PC-3 (cell line): ENCODE measurements at regions not wholly inside any gene's neighbourhood (a gene's known extent, or its start where the extent isn't known, plus 50 kb on each side); places are given as distances from the start of the nearest gene placed in this dataset.

Source experiments
- ATAC-seq: fragments of 200-7000 bp; cut with Tn5 transposase; 2 replicates; pipeline ENCODE4 v1.9.1; 2020; ENCODE audit warnings: mild to moderate bottlenecking, moderate library complexity
- BruUV-seq: library from RNA; stranded (reverse); fragments of 400-500 nt; replicated peaks from 2 replicates; lab custom pipeline; 2021; lab: Mats Ljungman, UMichigan
- CTCF ChIA-PET: fragments of 300-600 bp; sonication (Branson Sonifier 250); formaldehyde crosslinking; loops from one replicate; lab custom pipeline; 2022; ENCODE audit warnings: antibody characterized with exemption; lab: Charles Lee
- POLR2A ChIA-PET: fragments of 300-600 bp; sonication (Branson Sonifier 250); formaldehyde crosslinking; loops from one replicate; lab custom pipeline; 2022; ENCODE audit warnings: antibody characterized with exemption; ENCODE audit not compliant: unreplicated experiment; lab: Charles Lee
- DNase-seq: peaks from one replicate; pipeline ENCODE4 v3.0.0-alpha.2; 2015
- H2AFZ ChIP-seq: fragments of 300-600 bp; sonication (generic); 2 replicates; pipeline ENCODE4 v1.6.0; 2016; ENCODE audit warnings: antibody characterized with exemption, low read length
- H3F3A ChIP-seq: fragments of 300-600 bp; sonication (generic); one replicate; pipeline ENCODE4 v1.6.0; 2017; ENCODE audit warnings: antibody characterized with exemption, low read length, control low read depth, mild to moderate bottlenecking; ENCODE audit not compliant: unreplicated experiment
- H3K27ac ChIP-seq: fragments of 300-600 bp; sonication (generic); 2 replicates; pipeline ENCODE4 v1.5.1; 2016; ENCODE audit warnings: mild to moderate bottlenecking, low read length
- H3K27me3 ChIP-seq: fragments of 300-600 bp; sonication (generic); 2 replicates; pipeline ENCODE4 v1.6.1; 2016; ENCODE audit warnings: low read length, mixed read lengths
- H3K36me3 ChIP-seq: fragments of 300-600 bp; sonication (generic); 2 replicates; pipeline ENCODE4 v1.6.1; 2016; ENCODE audit warnings: low read depth, mixed run types, low read length, mixed read lengths
- H3K4me1 ChIP-seq: fragments of 300-600 bp; sonication (generic); 2 replicates; pipeline ENCODE4 v1.5.1; 2016; ENCODE audit warnings: low read length; ENCODE audit not compliant: insufficient read depth
- H3K4me2 ChIP-seq: fragments of 300-600 bp; sonication (generic); 2 replicates; pipeline ENCODE4 v1.6.0; 2016; ENCODE audit warnings: low read length
- H3K4me3 ChIP-seq: fragments of 300-600 bp; sonication (generic); 2 replicates; pipeline ENCODE4 v1.5.1; 2016; ENCODE audit warnings: mild to moderate bottlenecking, low read length, mixed read lengths
- H3K79me2 ChIP-seq: fragments of 300-600 bp; sonication (generic); 2 replicates; pipeline ENCODE4 v1.6.1; 2017; ENCODE audit warnings: low read length, mixed read lengths
- H3K9ac ChIP-seq: fragments of 300-600 bp; sonication (generic); 2 replicates; pipeline ENCODE4 v1.6.0; 2016; ENCODE audit warnings: mild to moderate bottlenecking, low read length
- H3K9me2 ChIP-seq: fragments of 300-600 bp; sonication (generic); replicated peaks from 2 replicates; pipeline ENCODE4 v1.6.1; 2016; ENCODE audit warnings: mixed run types, low read length, mixed read lengths
- H3K9me3 ChIP-seq: fragments of 300-600 bp; sonication (generic); 2 replicates; pipeline ENCODE4 v1.6.1; 2016; ENCODE audit warnings: low read length, mixed read lengths
- H4K20me1 ChIP-seq: fragments of 300-600 bp; sonication (generic); 2 replicates; pipeline ENCODE4 v1.6.1; 2016; ENCODE audit warnings: low read length, mixed read lengths
- EZH2 ChIP-seq: fragments of 300-600 bp; sonication (generic); IDR thresholded peaks from one replicate; pipeline ENCODE4 v1.6.1; 2017; ENCODE audit warnings: antibody characterized with exemption, mild to moderate bottlenecking, low read length; ENCODE audit not compliant: unreplicated experiment
- EZH2phosphoT487 ChIP-seq: fragments of 300-600 bp; sonication (generic); IDR thresholded peaks from 2 replicates; pipeline ENCODE4 v1.6.1; 2018; ENCODE audit warnings: mild to moderate bottlenecking, antibody characterized with exemption, low read length, borderline replicate concordance
- intact Hi-C: fragments of 100-400 bp; cut with micrococcal nuclease; formaldehyde crosslinking; loops from 2 replicates; pipeline ENCODE4 v1.9.0; 2023
- TF ChIP-seq, protein P1 (sequence below): fragments of 300-600 bp; sonication (generic); conservative IDR thresholded peaks from 2 replicates; pipeline ENCODE4 v1.5.1; 2017; ENCODE audit warnings: antibody characterized with exemption, low read depth, mild to moderate bottlenecking, low read length

DNA sequence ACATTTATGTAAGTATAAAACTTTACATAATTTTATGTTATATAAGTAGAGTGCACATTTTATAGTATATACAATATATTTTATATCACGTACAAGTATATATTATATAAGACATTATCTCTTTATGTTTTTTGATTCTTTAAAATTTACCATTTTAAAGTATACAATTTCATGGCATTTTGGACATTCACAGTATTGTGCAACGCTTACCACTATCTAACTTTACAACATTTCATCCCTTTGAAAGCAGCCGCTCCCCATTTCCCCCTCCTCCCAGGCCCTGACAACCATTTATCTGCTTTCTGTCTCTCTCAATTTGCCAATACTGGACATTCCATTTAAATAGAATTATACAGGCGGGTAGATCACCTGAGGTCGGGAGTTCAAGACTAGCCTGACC lies 512.5 kb downstream of the TSN start:
- Histone ChIP-seq H3K36me3 (no peaks in the 10 kb centered on the region), H3F3A (no peaks in the 10 kb centered on the region), H3K27me3 (no peaks in the 10 kb centered on the region), H3K9me2 (no peaks in the 10 kb centered on the region), H3K27ac (no peak overlapping the region), H3K79me2 (no peaks in the 10 kb centered on the region), H3K9ac (no peak overlapping the region), H3K4me1 (no peaks in the 10 kb centered on the region), H3K9me3 (no peaks in the 10 kb centered on the region), H4K20me1 (no peaks in the 10 kb centered on the region), H3K4me2 (no peak overlapping the region), H3K4me3 (no peak overlapping the region), H2AFZ (no peak overlapping the region)
- POLR2A ChIA-PET = no interaction called here
- CTCF ChIA-PET = no interaction called here
- TF ChIP-seq EZH2phosphoT487 (no peak), EZH2 (no peak)
- TF ChIP-seq, protein P1, sequence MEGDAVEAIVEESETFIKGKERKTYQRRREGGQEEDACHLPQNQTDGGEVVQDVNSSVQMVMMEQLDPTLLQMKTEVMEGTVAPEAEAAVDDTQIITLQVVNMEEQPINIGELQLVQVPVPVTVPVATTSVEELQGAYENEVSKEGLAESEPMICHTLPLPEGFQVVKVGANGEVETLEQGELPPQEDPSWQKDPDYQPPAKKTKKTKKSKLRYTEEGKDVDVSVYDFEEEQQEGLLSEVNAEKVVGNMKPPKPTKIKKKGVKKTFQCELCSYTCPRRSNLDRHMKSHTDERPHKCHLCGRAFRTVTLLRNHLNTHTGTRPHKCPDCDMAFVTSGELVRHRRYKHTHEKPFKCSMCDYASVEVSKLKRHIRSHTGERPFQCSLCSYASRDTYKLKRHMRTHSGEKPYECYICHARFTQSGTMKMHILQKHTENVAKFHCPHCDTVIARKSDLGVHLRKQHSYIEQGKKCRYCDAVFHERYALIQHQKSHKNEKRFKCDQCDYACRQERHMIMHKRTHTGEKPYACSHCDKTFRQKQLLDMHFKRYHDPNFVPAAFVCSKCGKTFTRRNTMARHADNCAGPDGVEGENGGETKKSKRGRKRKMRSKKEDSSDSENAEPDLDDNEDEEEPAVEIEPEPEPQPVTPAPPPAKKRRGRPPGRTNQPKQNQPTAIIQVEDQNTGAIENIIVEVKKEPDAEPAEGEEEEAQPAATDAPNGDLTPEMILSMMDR = no peak
- ATAC-seq = no peak
- intact Hi-C loops = no loop called here
- no peak for DNase-seq
- no TSS peak for BruUV-seq

DNA sequence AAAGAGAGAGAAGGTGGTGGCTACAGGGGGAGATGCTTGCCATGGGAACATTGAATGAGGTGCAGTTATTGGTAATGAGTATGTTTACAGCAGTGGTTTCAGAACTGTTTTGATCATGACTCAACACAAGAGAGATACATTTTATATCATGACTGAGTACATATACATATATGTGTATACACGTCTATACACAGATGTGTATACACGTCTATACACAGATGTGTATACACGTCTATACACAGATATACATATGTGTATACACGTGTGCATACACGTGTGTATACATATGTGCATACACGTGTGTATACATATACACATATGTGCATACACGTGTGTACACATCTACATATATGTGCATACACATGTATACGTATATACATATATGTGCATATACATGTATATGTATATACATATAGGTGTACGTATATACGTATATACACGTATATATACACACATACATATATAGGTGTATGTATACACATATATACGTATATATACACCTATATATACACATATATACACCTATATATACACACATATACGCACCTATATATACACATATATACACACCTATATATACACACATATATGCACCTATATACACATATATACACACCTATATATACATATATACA lies 518.5 kb downstream of the TSN start:
- Histone ChIP-seq H3K9me2 (no peaks in the 10 kb centered on the region), H3K36me3 (no peaks in the 10 kb centered on the region), H2AFZ (no peak overlapping the region), H3K27ac (no peak overlapping the region), H3K4me3 (no peak overlapping the region), H3F3A (no peaks in the 10 kb centered on the region), H3K9ac (no peak overlapping the region), H3K79me2 (no peaks in the 10 kb centered on the region), H3K4me1 (no peaks in the 10 kb centered on the region), H4K20me1 (no peaks in the 10 kb centered on the region), H3K9me3 (no peaks in the 10 kb centered on the region), H3K4me2 (no peak overlapping the region), H3K27me3 (peaks cover 10% of the 10 kb centered on the region; the same call in 1 of the 2 replicates)
- POLR2A ChIA-PET = no interaction called here
- TF ChIP-seq EZH2phosphoT487 (no peak), EZH2 (no peak)
- TF ChIP-seq, protein P1 = no peak
- CTCF ChIA-PET = no interaction called here
- no TSS peak for BruUV-seq
- DNase-seq (no peak), ATAC-seq (no peak)
- intact Hi-C loops = no loop called here

DNA sequence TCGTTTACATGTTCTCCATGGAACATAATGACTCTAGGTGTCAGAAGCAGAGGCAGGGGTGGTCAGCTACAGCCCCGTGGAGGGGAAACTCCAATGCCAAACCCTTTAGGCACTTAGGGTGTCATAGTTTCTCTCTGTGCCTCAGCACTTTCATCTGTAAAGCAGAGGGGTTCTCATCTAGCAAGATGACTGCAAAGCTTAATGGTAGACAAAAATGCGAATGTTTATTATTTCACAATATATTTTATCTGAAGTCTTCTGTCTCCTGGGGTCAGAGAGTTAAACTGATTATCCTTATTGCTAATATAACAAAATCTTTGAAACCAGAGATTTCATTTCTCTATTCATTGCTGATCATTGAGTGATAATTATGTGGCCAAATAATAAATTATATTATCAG lies 522.5 kb downstream of the TSN start:
- Histone ChIP-seq H3K9me2 (no peaks in the 10 kb centered on the region), H3K4me3 (no peak overlapping the region), H3K27ac (no peak overlapping the region), H3K4me1 (no peaks in the 10 kb centered on the region), H3K36me3 (no peaks in the 10 kb centered on the region), H4K20me1 (no peaks in the 10 kb centered on the region), H3K27me3 (peaks cover 42% of the 10 kb centered on the region), H3F3A (no peaks in the 10 kb centered on the region), H3K9me3 (no peaks in the 10 kb centered on the region), H3K4me2 (no peak overlapping the region), H3K79me2 (no peaks in the 10 kb centered on the region), H2AFZ (no peak overlapping the region), H3K9ac (no peak overlapping the region)
- DNase-seq (no peak), ATAC-seq (no peak)
- ChIA-PET CTCF (no interaction called here), POLR2A (no interaction called here)
- intact Hi-C loops = no loop called here
- no TSS peak for BruUV-seq
- TF ChIP-seq EZH2 = no peak
- TF ChIP-seq, protein P1 = no peak
- TF ChIP-seq EZH2phosphoT487 = no peak
